SKM-1 (cell line): ENCODE measurements at regions not wholly inside any gene's neighbourhood (a gene's known extent, or its start where the extent isn't known, plus 50 kb on each side); places are given as distances from the start of the nearest gene placed in this dataset.
"Not testable (repeated sequence)": the region's sequence is repeated elsewhere in the genome, so short reads cannot be mapped to it uniquely, and the experiment has no call there.

Experiments
- DNase-seq: peaks from one replicate; lab custom pipeline; 2025; ENCODE audit not compliant: unreplicated experiment; lab: John Stamatoyannopoulos, UW

DNA sequence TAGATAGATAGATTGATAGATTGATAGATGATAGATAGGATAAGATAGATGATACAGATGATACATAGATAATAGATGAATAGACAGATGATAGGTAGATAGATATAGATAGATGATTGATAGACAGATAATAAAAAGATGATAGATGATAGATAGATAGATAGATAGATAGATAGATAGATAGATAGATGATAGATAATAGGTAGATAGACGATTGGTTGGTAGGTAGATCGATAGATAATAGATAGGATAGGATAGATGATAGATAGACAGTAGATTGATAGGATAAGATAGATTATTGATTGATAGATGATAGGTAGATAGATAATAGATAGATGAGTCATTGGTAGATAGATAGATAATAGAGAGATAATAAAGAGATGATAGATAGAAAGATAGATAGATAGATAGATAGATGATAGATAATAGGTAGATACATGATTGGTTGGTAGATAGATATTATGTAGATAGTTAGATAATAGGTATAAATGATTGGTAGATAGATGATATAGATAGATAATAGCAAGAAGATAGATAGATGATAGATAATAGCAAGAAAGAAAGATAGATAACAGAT, 109.4 kb upstream of the C16orf82 start:
- DNase-seq: no peak

- DNase-seq: no peak
These were observed 107.2 kb upstream of the C16orf82 start for GRCh38 chr16:26959416-26960009.

GRCh38 chr16:26961459-26961858, 105.3 kb upstream of the C16orf82 start:
- DNase-seq: no peak

- DNase-seq: no peak
These were observed 103.6 kb upstream of the C16orf82 start for GRCh38 chr16:26963109-26963508.

- DNase-seq: no peak
These were observed 97.0 kb upstream of the C16orf82 start for GRCh38 chr16:26969589-26970231.

DNA sequence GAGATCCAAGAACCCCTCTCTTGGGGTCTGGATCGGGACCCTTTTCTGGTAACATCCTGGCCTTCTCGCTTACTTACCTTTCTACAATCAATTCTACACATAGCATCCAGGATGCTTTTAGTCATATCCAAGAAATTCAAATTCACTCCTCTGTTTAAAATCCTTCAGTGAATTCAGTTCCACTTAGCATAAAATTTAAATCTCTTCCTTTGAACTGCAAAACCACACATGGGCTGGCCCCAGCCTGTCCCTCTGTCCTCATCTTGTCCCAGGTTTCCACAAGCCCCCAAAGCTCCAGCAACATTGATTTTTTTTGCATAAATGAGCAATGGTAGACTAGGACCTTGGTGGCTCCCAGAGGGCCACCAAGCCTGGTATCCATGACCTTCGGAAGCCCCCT, 96.4 kb upstream of the C16orf82 start:
- DNase-seq: no peak

DNA sequence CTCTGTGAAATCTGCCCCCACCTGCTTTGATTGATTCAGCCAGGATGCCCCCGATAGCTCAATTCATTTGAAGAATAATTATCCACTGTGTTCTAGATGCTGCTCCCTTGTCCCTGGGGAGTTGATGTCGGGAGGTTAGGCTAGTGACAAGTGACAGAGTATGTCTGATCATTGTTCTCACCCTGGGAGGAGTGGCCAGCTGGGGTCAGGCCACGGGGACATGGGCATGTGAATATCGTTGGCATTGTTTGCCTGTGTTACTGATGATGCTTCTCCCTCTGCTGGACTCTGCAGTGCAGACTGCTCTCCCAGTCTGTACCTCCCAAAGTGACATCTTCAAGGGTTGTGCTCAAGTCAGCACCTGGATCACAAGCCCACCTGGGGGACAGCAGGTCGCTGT, 89.9 kb upstream of the C16orf82 start:
- no peak for DNase-seq

DNA sequence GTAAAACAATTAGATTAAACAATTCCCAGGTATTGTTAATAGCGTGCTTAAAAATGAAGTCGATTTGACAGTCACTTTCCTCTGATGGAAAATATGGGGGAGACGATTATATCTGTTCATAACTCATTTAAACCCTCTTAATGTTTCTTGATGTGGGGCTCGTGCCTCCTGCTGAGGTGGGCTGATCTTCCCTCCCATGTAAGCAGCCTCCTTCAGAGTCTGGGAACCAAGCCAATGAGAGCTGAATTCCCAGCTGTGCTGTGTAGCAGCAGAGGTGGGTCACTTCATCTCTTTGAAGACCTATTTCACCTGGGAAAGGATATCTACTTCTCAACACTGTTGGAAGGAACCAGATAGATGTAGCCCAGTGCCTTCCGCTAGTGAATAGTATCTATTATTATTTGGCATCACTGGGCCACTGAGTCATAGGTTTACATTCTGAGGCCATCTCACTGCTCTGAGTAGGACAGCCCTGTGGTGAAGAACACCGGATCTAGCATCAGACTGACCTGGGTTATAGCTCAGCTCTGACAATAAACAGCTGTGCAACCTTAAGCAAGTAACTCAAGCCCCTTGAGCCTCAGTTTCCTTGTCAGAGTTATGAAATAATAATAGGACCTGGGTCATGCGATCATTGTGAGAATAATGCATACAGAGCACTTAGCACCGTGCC, 85.3 kb upstream of the C16orf82 start:
- DNase-seq: no peak

DNA sequence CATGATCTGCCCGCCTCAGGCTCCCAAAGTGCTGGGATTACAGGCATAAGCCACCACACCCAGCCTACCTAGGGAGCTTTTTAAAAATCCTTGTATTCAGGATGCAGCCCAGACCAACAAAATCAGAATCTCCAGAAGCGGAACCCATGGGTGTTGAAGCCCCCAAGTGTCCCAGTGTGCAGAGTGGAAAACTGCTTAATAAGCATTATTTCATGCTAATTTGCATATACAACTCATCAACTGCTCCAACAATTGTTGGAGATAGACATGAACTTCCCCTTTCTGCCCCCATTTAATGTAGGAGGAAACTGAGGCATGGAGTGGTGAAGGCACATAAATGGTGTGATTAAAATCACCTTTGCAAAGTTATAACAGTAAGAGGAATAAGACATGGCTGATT, 84.3 kb upstream of the C16orf82 start:
- no peak for DNase-seq

DNA sequence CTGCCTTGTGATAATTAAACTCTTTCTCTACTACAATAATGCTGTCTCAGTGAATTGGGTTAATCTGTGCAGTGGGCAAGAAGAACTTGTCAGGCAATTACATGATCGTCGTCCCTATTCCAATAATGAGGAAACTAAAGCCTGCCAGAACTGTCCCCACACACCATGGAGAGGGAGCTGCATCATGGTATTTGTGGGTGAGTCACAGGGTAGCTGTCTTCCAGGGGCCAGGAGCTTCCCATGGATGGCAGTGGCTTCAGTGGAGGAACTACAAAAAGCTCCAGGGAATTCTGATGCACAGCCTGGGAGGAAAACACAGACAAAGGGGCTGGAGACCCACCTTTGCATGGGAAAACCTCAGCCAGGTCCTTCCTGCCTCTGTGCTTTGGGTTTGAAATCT, 83.3 kb upstream of the C16orf82 start:
- no peak for DNase-seq

GRCh38 chr16:26985100-26986065, 81.3 kb upstream of the C16orf82 start:
- no peak for DNase-seq

- no peak for DNase-seq
These were observed 79.1 kb upstream of the C16orf82 start for GRCh38 chr16:26987597-26988010.

GRCh38 chr16:26988186-26988585, 78.5 kb upstream of the C16orf82 start:
- DNase-seq: no peak

GRCh38 chr16:26990384-26991120, 76.2 kb upstream of the C16orf82 start:
- not testable (repeated sequence) for DNase-seq

GRCh38 chr16:26992666-26993349, 73.9 kb upstream of the C16orf82 start:
- no peak for DNase-seq

- DNase-seq: no peak
These were observed 73.2 kb upstream of the C16orf82 start for GRCh38 chr16:26993511-26993910.

DNA sequence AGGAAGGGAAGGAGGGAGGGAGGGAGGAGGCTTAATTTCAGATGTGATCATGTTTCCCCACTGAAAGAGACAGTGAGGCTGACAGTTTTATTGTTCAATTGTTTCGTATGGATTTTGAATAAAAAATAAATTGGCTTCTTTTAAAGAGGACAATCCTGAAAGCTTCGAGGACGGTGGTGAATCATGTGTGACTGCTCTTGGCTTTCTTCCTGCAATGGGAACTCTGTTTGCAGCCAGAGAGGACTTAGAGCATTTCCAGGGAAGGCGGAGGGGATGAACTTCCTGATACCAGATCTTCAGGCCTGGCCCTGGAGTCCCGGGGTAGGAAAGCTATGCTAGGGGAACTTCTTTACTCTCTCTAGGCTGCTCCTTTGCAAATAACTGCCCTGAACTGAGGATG, 72.8 kb upstream of the C16orf82 start:
- no peak for DNase-seq

DNA sequence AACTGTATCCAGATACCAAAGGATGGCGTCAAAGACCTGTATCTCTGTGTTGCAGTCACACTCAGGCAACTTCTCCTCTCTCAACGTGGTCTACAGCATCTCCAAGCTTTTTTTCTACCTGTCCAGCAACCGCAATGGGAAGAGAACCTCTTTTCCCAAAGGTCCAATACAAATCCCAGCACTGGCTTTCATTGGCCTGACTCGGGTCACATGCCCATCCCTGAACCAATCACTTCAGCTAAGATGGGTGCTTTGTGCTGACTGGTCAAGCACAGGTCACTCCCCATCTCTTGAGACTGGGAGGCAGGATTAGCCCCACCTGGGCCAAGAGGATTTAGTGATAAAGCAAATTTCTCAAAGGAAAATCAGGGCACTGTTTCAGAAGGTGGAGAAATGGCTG, 71.2 kb upstream of the C16orf82 start:
- DNase-seq: no peak

GRCh38 chr16:27005386-27005785, 61.3 kb upstream of the C16orf82 start:
- DNase-seq: no peak
